Fibroblast of skin of scalp (primary cell): ENCODE measurements at regions not wholly inside any gene's neighbourhood (a gene's known extent, or its start where the extent isn't known, plus 50 kb on each side); places are given as distances from the start of the nearest gene placed in this dataset.

Experiments
- DNase-seq: peaks from one replicate; pipeline ENCODE4 v3.0.0-alpha.2; 2013

- peak; percentile 43 for DNase-seq
Measured at GRCh38 chr3:194738254-194739093, 52.8 kb downstream of the FAM43A start.

GRCh38 chr3:194739498-194740284, 54.0 kb downstream of the FAM43A start:
- no peak for DNase-seq

GRCh38 chr3:194740859-194741491, 55.3 kb downstream of the FAM43A start:
- DNase-seq, result peak; percentile 52

- DNase-seq, result no peak
Measured at GRCh38 chr3:194741916-194742315, 56.2 kb downstream of the FAM43A start.

GRCh38 chr3:194744826-194745225, 59.1 kb downstream of the FAM43A start:
- no peak for DNase-seq

GRCh38 chr3:194745422-194746184, 59.9 kb downstream of the FAM43A start:
- no peak for DNase-seq

- DNase-seq, result no peak
Measured at GRCh38 chr3:194748225-194748624, 62.5 kb downstream of the FAM43A start.

- DNase-seq, result no peak
Measured at GRCh38 chr3:194749631-194750490, 64.2 kb downstream of the FAM43A start.

- DNase-seq, result no peak
Measured at GRCh38 chr3:194750491-194750828, 64.8 kb downstream of the FAM43A start.

GRCh38 chr3:194755671-194756459, 70.2 kb downstream of the FAM43A start:
- no peak for DNase-seq

GRCh38 chr3:194756460-194756779, 70.7 kb downstream of the FAM43A start:
- no peak for DNase-seq

- DNase-seq, result no peak
Measured at GRCh38 chr3:194756791-194757325, 71.2 kb downstream of the FAM43A start.

- DNase-seq, result no peak
Measured at GRCh38 chr3:194757647-194758061, 72.0 kb downstream of the FAM43A start.

GRCh38 chr3:194758716-194759115, 73.0 kb downstream of the FAM43A start:
- DNase-seq, result no peak

- no peak for DNase-seq
Measured at GRCh38 chr3:194760494-194761137, 74.9 kb downstream of the FAM43A start.

GRCh38 chr3:194761384-194761783, 75.7 kb downstream of the FAM43A start:
- DNase-seq, result no peak

GRCh38 chr3:194766845-194767244, 81.2 kb downstream of the FAM43A start:
- no peak for DNase-seq

GRCh38 chr3:194767446-194768207, 81.9 kb downstream of the FAM43A start:
- DNase-seq, result no peak

GRCh38 chr3:194768586-194768985, 82.9 kb downstream of the FAM43A start:
- DNase-seq, result no peak
